Renal pelvis (tissue), 1 donor: ENCODE measurements at regions not wholly inside any gene's neighbourhood (a gene's known extent, or its start where the extent isn't known, plus 50 kb on each side); places are given as distances from the start of the nearest gene placed in this dataset.

Experiments used
- DNase-seq: peaks from one replicate; pipeline ENCODE4 v3.0.0-alpha.2; 2013

DNA sequence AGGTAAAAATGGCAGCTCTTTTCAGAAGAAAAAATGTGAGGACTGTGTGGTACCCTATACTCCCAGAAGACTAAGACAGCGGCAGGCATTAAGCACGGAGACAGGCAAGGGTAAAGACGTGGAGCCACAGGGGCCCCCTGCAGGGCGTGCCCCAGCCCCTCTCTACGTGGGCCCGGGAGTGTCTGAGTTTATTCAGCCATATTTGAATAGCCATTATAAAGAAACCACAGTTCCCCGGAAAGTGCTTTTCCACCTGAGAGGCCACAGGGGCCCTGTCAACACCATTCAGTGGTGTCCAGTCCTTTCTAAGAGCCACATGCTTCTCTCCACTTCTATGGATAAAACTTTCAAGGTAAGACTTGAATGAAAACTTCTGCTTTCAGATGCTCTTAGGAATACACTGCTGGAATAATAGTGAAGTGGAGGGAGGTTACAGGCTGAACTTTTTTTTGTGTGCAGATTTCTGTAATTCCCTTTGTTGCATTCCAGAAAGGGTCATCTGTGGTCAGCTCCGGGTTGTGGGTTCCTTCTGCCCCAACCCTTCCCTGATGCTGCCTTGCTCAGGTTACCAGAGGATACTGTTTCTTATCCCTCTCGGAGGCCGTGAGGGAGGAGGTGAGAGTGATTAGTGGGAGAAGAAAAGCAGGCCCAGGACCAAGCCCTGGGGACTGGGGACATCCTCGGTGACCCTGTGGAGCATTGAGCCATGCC is 58.4 kb downstream of the SLC25A47 start:
- no peak for DNase-seq

DNA sequence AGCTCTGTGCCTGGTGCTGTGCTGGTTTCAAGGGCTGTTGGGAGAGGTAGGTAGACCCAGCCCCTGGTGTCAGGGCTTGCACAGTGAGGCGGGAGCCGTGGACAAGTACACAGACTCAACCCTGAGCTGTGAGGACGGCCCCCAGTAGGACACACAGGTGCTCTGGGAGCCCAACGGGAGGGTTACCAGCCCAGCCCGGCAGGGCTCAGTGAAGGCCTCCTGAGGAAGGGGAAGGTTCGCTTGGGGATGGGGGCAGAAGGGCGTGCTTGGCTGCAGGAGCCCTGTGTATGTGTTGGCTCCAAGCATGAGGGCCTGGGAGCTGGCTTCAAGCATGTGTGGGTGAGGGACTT is 58.9 kb downstream of the SLC25A47 start:
- no peak for DNase-seq

DNA sequence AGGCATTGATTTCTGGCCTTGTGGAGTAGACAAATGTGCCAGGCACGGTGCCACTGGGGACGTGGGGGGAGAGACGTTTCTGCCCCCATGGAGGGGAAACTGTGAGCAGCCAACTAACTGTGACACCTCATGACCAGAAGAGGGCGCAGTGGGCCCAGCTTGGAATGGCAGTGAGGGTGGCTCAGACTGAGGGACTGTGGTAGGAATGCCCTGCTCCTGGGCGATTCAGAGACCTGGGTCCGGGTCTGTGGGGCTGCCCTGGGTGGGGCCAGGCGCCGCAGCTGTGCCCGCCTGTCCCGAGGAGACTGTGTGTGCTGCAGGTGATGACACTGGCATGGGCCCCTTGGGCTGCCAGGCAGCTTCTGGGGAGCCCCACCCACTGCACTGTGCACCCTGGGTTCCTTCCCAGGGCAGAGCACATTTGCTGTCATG is 60.6 kb downstream of the SLC25A47 start:
- DNase-seq: no peak

DNA sequence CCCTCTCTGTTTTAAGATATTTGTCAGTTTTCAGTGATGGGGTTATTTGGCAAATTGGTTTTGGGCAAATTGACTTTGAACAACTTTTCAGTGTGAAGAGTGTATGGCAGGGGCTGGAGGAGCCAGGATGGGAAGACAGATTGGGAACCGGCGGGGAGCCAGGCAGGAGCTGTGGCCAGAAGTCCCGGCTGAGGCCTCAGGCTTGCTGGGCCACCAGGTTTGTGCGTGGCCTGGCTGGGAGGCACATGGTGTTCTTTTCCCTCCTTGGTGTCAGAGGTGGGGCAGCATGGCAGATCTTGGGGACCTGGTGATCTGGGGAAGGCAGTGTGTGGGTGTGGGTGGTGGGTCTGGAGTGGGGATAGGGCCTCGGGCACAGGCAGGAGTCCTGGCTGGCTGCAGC is 61.1 kb downstream of the SLC25A47 start:
- DNase-seq: no peak

DNA sequence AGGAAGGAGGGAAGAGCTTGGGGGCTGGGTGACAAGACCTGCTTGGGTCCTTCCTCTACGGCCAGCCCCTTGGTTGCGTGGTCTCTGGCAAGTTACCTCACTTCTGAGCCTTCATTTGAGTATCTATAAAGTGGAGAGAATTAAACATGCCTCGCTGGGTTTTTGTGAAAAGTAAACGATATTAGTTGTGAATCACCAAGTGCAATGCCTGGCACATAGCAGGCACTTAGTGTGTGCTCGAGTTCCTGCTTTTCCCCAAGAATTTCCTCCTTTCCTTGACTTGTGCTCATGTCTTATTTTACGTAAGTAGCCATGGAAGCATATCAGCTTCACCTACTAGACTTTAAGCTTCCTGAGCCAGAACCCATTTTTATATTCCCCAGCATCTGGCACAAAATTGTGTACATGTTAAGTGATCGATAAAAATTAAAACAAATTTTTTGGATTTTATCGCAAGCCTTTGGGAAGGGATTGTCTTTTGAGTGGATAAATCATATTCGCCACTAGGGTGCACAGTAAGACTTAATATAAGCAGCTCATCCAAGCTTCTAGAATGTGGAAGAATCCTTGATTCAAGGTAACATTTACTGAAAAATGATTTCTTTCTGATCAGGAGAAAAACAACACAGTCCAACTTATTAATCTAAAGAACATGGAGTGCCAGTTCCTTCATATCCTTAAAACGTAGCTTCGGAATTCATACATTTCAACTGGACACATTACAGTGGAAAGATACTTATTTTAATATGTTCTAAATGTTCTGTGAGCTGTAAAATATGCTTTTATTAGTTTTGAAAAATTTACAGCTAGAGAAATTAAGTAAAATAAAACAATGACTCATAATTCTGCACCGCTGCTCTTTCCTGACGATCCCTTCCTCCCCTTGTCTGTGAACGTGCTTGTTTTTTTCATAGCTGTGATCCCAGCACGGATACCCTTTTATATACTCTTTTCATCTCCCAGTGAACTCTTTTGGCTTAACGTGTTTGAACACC is 62.0 kb downstream of the SLC25A47 start:
- no peak for DNase-seq

DNA sequence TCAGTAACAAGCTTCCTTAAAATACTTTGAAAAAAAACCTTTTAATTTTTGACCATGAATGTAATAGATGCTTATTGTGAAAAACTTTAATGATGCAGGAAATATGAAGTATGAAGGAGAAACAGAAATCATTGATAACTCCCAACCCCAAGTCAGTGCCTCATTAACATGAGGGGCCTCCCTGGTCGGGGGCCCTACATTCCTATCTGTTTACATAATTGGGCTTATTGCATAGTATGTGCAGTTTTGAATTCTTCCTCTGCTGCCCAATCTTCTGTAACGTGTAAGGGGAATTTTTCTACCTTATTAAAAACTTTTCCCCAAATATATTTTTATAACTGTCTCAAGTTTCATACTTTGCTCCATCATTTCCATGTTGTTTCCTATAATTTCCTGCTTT is 63.0 kb downstream of the SLC25A47 start:
- DNase-seq: no peak

DNA sequence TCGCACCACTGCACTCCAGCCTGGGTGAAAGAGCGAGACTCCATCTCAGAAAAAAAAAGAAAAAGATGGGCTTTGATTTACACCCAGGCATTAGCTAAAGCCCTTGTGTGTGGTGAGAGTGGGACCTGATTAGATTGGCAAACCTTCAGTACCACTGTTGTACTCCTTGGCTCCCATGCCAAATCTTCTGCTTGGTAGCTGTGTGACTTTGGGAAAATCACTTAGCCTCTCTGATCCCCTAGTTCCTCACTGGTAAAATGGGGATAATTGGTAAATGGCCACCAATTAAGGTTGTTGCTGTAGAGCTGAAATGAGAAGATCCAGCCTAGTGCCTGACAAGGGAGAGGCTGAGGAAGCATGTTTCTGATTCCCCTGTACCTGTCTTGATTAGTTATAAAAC is 63.7 kb downstream of the SLC25A47 start:
- DNase-seq: no peak

DNA sequence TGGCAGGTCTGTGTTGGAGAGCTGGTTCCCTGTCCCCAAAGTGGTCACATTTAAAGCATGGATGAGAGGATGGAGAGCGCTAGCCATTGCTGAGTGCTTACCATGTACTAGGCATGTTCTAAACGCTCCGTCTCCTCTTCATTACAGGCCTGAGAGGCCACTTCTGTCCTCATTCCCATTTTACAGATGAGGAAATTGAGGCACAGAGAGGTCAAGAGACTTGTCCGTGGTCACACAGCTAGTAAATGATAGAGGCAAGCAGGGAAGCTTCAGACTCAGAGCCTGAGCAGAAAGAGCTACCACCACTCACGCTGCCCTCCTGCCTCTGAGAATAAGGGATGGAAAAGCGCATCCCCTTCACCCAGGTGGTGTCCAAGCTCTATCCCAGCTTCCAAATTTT is 64.3 kb downstream of the SLC25A47 start:
- no peak for DNase-seq

DNA sequence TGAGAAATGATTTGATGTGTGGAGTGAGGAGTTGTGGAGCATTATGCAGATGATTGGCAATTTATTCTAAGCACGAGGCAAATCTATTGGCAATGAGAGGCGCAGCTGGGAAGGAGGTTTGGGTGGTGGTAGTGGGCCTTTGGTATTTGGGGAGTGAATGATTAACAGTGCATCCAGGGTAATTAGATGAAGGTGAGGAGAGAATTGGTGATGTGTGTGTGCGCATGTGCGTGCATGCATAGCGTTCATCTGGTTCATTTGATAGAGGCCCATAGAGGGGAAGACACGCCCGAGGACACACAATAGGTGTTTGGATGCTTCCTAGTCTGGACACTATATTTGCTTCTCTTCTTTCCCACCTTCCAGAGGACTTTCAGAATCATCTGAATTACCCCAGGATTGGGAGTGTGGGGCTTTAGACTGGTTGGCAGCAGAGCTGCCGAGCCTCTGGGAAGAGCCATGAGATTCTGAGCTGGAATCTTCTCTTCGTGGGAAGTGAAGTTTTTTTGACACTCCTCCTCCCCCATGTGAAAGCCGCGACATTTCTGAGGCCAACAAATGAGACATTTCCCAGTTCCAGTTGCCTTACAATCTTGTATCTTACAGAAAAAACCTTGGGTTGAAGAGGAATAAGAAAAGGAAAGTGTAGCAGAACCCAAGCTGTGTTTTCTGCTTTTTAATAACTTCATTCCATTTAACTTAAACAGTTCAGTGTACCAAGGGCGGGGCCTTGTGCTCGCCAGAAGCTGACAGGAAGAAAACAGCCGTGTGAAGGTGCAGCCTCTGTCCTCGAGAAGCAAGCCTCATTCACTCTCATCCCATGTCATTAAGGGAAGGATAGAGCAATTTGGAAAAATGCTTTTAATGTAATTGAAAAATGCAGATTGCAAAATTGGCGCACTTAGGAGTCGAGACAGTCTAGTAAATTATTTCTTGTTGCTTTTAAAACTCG is 65.2 kb downstream of the SLC25A47 start:
- DNase-seq: no peak

DNA sequence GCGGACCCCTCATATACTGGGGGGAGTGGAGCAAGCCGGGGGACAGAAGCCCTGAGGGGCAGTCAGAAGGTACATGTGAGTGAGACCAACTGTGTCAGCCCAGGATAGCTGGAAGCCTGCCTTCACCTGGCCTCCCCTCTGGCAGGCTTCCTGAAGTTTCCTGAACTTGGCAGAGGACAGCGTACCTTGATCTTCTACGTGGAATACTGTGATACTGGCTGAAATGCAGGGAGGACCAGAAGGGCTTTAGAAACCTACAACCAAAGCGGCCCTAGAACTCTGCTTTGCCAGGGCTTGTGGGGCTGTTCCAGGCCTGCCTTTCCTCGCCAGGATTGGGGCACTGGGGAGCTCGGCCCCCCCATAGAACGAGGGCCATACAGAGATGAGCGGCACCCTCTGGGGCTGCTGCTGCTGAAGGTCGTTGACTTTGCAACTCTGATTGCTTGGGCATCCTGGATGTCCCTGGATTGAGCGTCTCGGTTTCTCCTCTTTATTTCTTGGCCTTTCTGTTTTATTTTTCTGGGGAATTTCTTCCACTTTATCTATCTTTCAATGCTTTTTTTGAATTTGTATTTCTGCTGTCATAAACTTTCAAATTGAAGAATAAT is 66.5 kb downstream of the SLC25A47 start:
- no peak for DNase-seq

DNA sequence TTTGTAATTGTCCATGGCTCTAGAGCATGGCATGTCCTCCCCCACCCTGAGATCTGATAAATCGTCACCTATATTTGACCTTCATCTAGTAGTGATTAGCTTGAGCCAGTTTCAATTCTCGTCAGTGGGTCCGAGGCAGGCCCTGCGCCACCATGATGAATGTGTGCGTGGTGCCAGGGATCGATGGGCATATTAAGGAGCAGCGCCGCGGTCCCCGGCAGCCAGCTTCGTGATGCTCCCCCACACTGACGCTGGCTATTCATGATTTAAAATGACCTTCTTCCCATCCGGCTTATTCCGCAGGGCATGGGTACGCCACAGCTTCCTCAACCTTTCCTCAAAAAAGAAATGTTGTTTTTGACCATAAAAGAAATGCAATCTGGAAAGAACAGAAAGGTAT is 68.0 kb downstream of the SLC25A47 start:
- no peak for DNase-seq

DNA sequence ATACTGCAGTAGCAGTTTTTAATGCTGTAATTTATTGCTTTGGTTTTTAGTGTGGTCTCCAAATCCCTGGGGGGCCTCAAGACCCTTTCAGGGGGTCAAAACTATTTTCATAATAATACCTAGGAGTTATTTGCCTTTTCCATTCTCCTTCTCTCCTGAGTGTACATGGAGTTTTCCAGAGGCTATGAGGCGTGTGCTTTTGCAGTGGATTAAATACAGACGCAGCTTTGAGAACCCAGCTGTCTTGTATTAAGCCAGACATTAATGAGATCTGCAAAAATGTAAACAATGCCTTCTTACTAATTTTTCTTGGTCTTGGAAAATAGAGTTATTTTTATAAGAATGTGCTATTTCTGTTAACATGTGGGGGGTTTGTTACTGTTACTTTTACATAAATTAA is 68.6 kb downstream of the SLC25A47 start:
- no peak for DNase-seq

DNA sequence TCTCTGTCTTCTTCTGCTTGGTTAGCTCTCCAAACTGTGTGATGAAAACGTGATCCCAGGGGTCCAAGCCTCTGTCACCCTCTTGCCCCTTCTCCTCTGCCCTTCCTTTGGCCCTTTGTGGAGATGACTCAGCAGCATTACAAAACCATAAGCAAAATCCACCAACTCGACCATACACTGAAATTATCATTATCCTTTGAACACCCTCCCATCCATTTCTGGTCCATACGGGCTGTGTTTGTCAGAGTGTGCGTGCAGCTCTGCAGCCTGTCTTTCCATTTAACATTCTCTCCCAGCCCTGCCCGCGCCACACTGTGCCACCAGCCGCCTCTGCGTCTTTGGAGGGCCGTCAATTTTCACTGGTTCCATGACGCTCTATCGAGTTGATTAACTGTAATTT is 69.2 kb downstream of the SLC25A47 start:
- DNase-seq: no peak

DNA sequence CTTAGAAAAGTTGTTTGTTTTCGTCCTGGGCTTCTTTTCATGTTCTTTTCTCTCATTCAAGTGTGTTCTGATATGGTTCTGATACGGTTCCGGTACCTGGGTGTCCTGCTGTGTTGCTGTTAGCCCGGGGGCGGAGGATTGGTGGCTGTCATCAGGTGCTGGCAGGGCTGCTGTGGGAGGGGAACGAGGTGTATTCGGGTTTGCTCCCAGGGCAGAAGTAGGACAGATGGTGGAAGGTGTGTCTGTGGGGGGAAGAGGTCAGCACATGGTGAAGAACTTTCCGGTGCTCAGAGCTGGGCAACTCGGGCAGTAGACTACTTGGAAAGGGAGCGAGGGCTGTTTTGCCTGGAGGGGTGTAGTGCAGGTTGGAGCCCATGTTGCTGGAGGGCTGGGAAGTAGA is 70.2 kb downstream of the SLC25A47 start:
- DNase-seq: no peak

DNA sequence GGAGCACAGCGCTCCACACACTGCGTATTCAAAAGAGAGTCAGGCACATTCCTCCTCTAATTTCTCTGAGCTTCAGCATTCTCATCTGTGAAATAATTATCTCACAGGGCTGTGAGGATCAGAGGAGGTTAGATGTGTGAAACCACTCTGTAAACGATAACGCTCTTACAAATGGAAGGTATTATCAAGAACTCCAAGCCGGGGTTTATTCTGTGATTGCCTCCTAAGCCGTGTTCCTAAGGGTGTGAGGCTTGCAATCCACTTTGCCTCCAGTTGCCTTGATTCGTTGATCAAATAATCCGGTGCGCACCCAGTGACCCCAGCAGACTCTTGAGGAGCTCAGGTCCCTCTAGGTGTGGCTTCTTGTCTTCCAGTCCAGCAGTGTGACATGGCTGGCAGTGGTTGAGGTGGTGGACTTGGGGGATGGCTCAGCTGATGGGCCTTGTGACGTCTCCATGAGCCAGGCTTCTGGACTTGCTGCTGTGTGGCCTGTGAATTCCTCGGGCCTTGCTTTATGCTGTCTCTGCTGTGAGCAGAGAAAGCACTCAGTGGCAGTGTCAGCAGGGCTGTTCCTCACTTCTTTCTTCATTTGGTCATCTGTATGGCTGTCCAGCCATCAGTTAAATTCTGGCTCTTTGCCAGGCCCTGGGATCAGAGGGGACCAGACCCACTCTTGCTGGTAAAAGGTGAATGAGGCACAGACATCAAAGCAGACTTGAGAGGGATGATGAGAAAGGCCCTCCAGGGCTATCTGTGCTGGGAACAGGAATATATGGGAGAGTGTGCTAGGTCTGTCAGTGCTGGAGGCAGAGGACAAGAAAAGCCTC is 71.0 kb downstream of the SLC25A47 start:
- no peak for DNase-seq

DNA sequence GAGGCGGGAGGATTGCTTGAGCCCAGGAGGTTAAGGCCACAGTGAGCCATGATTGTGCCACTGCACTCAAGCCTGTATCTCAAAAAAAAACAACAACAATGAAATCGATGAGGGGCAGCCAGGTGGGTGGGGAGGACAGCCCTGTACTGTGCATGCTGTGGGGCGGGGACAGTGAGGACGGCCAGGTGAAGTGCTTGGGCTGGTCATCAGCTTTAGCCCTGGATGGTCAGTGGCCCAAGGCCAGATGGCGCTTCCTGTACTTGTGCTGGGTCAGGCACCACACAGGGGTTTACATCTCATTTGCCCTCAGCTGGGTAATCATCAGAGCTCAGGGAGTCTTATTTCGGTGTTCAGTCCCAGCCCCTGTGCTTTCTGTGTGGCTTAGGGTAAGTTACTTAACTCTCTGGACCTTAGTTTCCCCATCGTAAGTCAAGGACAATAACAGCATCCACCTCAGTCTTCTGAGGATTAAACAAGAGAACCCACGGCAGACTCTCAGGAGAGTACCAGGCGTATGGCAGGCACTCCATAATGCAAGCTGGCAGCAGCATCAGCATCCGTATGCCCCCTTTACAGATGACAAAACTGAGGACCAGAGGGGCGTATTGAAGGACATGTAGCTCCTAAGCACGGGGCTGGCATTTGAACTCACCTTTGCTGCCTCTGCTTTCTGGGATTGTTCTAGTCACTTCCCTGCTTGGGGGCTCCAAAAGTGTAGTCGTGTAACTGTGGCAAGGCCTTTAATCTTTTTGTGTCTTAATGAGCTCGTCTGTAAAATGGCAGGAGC is 71.9 kb downstream of the SLC25A47 start:
- no peak for DNase-seq

DNA sequence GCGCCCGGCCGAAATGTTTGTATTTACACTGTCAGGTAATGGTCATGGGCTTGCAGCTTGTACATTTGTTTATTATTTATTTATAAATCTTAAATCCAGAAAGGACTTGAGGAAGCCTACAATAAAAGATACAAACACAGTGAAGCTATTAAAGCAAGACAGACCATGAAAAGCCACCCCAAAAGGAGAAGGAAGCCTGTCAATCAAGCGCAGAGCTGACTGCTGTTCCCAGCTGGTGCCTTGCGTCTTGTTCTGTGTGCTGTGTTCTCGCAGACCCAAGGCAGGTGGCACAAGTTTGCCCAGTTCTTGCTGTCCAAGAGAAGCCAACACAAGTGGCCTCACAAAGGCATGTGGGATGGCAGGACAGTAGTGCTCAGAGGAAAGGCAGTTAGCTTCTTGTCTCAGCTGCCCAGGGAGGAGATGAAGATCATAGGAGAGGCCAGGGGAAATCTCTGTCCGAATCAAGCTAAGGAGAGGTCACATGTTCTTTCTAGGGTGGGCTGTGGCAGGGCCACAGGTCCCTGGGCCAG is 73.2 kb downstream of the SLC25A47 start:
- DNase-seq: no peak

DNA sequence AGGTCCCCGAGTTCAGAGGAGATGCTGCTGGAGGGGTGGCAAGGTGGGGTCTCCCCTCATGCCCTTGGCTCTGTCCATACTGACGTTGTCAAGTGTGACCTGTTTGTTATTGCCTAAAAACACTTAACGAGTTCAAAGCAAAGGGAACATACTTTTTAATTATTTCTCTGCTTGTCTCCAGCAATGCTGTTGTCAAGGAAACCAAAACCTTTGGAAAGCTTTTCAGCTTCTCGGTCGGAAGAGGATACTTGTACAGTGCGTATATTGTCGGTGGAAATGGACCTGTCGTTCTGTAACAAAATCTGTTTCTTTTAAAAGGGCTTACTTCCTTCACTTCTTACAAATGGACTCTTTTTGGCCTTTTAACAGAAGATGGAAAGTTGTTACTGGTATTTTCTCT is 73.9 kb downstream of the SLC25A47 start:
- DNase-seq: no peak

DNA sequence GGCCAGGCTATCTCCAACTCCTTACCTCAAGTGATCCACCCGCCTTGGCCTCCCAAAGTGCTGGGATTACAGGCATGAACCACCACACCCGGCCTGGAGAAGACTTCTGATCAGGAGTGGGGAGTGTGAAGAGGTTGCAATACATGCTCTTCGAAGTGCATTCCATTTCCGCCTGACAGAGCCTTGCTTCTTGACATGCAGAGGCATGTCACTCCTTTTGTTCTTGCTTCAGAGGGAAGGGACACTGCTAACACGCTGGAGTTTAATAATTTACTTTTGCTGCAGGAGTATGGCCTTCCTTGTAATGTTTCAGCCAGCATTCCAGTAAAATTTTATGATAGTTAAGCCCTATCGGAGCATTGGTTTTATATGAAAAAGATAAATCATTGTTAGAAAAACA is 74.9 kb downstream of the SLC25A47 start:
- no peak for DNase-seq
